HL-60/S4 treated with retinoic acid at 250 ng/mL for 4 days and 3 days (cell line): ENCODE measurements at regions not wholly inside any gene's neighbourhood (a gene's known extent, or its start where the extent isn't known, plus 50 kb on each side); places are given as distances from the start of the nearest gene placed in this dataset.
"Not testable (repeated sequence)": the region's sequence is repeated elsewhere in the genome, so short reads cannot be mapped to it uniquely, and the experiment has no call there.

Source experiments
- in situ Hi-C: fragments of 300-500 bp; cut with MboI; formaldehyde crosslinking; loops from 2 replicates; pipeline ENCODE4 v1.7.0; 2022; ENCODE audit warnings: low sequenced_read_pairs

- in situ Hi-C loops, result no loop called here
Observed at GRCh38 chr4:28834120-28834519, 1886.0 kb upstream of the PCDH7 start.

GRCh38 chr4:28835501-28835900, 1884.7 kb upstream of the PCDH7 start:
- in situ Hi-C loops, result no loop called here

GRCh38 chr4:28842271-28842670, 1877.9 kb upstream of the PCDH7 start:
- in situ Hi-C loops, result no loop called here

- in situ Hi-C loops, result no loop called here
Observed at GRCh38 chr4:28845158-28845557, 1875.0 kb upstream of the PCDH7 start.

- in situ Hi-C loops, result not testable (repeated sequence)
Observed at GRCh38 chr4:28857028-28857427, 1863.1 kb upstream of the PCDH7 start.

GRCh38 chr4:28868841-28869240, 1851.3 kb upstream of the PCDH7 start:
- in situ Hi-C loops, result no loop called here

- in situ Hi-C loops, result no loop called here
Observed at GRCh38 chr4:28879178-28879577, 1841.0 kb upstream of the PCDH7 start.

- in situ Hi-C loops, result no loop called here
Observed at GRCh38 chr4:28879900-28880299, 1840.3 kb upstream of the PCDH7 start.

- in situ Hi-C loops, result no loop called here
Observed at GRCh38 chr4:28883211-28883610, 1837.0 kb upstream of the PCDH7 start.

GRCh38 chr4:28886934-28887333, 1833.2 kb upstream of the PCDH7 start:
- in situ Hi-C loops, result no loop called here

- in situ Hi-C loops, result no loop called here
Observed at GRCh38 chr4:28890949-28891775, 1829.0 kb upstream of the PCDH7 start.

GRCh38 chr4:28913466-28913865, 1806.7 kb upstream of the PCDH7 start:
- in situ Hi-C loops, result no loop called here

GRCh38 chr4:28916585-28916984, 1803.6 kb upstream of the PCDH7 start:
- in situ Hi-C loops, result no loop called here

- in situ Hi-C loops, result no loop called here
Observed at GRCh38 chr4:28918871-28919270, 1801.3 kb upstream of the PCDH7 start.

GRCh38 chr4:28921886-28922285, 1798.3 kb upstream of the PCDH7 start:
- in situ Hi-C loops, result no loop called here

- in situ Hi-C loops, result no loop called here
Observed at GRCh38 chr4:28926156-28926555, 1794.0 kb upstream of the PCDH7 start.

- in situ Hi-C loops, result no loop called here
Observed at GRCh38 chr4:28942631-28943030, 1777.5 kb upstream of the PCDH7 start.

- in situ Hi-C loops, result no loop called here
Observed at GRCh38 chr4:28947374-28947773, 1772.8 kb upstream of the PCDH7 start.

- in situ Hi-C loops, result no loop called here
Observed at GRCh38 chr4:28948501-28948900, 1771.7 kb upstream of the PCDH7 start.

- in situ Hi-C loops, result no loop called here
Observed at GRCh38 chr4:28966982-28967381, 1753.2 kb upstream of the PCDH7 start.

- in situ Hi-C loops, result no loop called here
Observed at GRCh38 chr4:28973587-28974350, 1746.4 kb upstream of the PCDH7 start.

GRCh38 chr4:28976369-28976768, 1743.8 kb upstream of the PCDH7 start:
- in situ Hi-C loops, result no loop called here
